SK-N-MC (cell line): ENCODE measurements at regions not wholly inside any gene's neighbourhood (a gene's known extent, or its start where the extent isn't known, plus 50 kb on each side); places are given as distances from the start of the nearest gene placed in this dataset.
"Not testable (repeated sequence)": the region's sequence is repeated elsewhere in the genome, so short reads cannot be mapped to it uniquely, and the experiment has no call there.

ENCODE experiments used
- EZH2 ChIP-seq: fragments of 200-600 bp; sonication (generic); IDR thresholded peaks from one replicate; pipeline ENCODE4 v1.6.1; 2017; ENCODE audit warnings: antibody characterized with exemption
- FOXP2 ChIP-seq: optimal IDR thresholded peaks from 2 replicates; pipeline ENCODE3; 2011; ENCODE audit warnings: mild to moderate bottlenecking, moderate library complexity; ENCODE audit not compliant: insufficient read depth; ENCODE audit errors: extremely low read length, control extremely low read depth
- POLR2AphosphoS5 ChIP-seq: IDR thresholded peaks from 2 replicates; pipeline ENCODE4 v1.6.1; 2012; ENCODE audit warnings: mild to moderate bottlenecking, low read depth, low read length, borderline replicate concordance

GRCh38 chrX:153260468-153260867 lies 61.1 kb downstream of the PNMA6F start:
- TF ChIP-seq POLR2AphosphoS5, EZH2, FOXP2: not testable (repeated sequence)
